MM.1S (cell line): ENCODE measurements at regions not wholly inside any gene's neighbourhood (a gene's known extent, or its start where the extent isn't known, plus 50 kb on each side); places are given as distances from the start of the nearest gene placed in this dataset.

Source experiments
- DNase-seq: peaks from one replicate; pipeline ENCODE4 v3.0.0-alpha.2; 2015
- H2AFZ ChIP-seq: fragments of 300-600 bp; sonication (generic); 2 replicates; pipeline ENCODE4 v1.6.0; 2016; ENCODE audit warnings: antibody characterized with exemption, low read length
- H3F3A ChIP-seq: fragments of 300-600 bp; sonication (generic); 2 replicates; pipeline ENCODE4 v1.6.1; 2016; ENCODE audit warnings: mild to moderate bottlenecking, antibody characterized with exemption, low read length, moderate library complexity, mixed read lengths; ENCODE audit not compliant: insufficient read depth
- H3K27ac ChIP-seq: fragments of 300-600 bp; sonication (generic); 2 replicates; pipeline ENCODE4 v1.5.1; 2016; ENCODE audit warnings: mild to moderate bottlenecking, low read length
- H3K27me3 ChIP-seq: fragments of 300-600 bp; sonication (generic); replicated peaks from 2 replicates; pipeline ENCODE4 v1.6.0; 2016; ENCODE audit warnings: low read length; ENCODE audit not compliant: insufficient read depth
- H3K36me3 ChIP-seq: fragments of 300-600 bp; sonication (generic); replicated peaks from 2 replicates; pipeline ENCODE4 v1.6.1; 2016; ENCODE audit warnings: mild to moderate bottlenecking, low read length, mixed read lengths; ENCODE audit not compliant: insufficient read depth
- H3K4me1 ChIP-seq: fragments of 300-600 bp; sonication (generic); 2 replicates; pipeline ENCODE4 v1.6.1; 2016; ENCODE audit warnings: low read length, mixed read lengths
- H3K4me2 ChIP-seq: fragments of 300-600 bp; sonication (generic); 2 replicates; pipeline ENCODE4 v1.6.0; 2016; ENCODE audit warnings: low read depth, low read length
- H3K4me3 ChIP-seq: fragments of 300-600 bp; sonication (generic); 2 replicates; pipeline ENCODE4 v1.5.1; 2016; ENCODE audit warnings: low read length, mixed read lengths
- H3K79me2 ChIP-seq: fragments of 300-600 bp; sonication (generic); 2 replicates; pipeline ENCODE4 v1.6.1; 2016; ENCODE audit warnings: mixed run types, low read length, mixed read lengths
- H3K9ac ChIP-seq: fragments of 300-600 bp; sonication (generic); 2 replicates; pipeline ENCODE4 v1.6.1; 2016; ENCODE audit warnings: low read length, mixed read lengths
- H3K9me2 ChIP-seq: fragments of 300-600 bp; sonication (generic); replicated peaks from 2 replicates; pipeline ENCODE4 v1.6.1; 2016; ENCODE audit warnings: mild to moderate bottlenecking, low read length, mixed read lengths; ENCODE audit not compliant: insufficient read depth
- H3K9me3 ChIP-seq: fragments of 300-600 bp; sonication (generic); replicated peaks from 2 replicates; pipeline ENCODE4 v1.6.1; 2016; ENCODE audit warnings: mild to moderate bottlenecking, low read length, mixed read lengths; ENCODE audit not compliant: insufficient read depth
- H4K20me1 ChIP-seq: fragments of 300-600 bp; sonication (generic); 2 replicates; pipeline ENCODE4 v1.6.1; 2016; ENCODE audit warnings: mild to moderate bottlenecking, low read length, moderate library complexity, mixed read lengths; ENCODE audit not compliant: insufficient read depth
- EZH2 ChIP-seq: fragments of 300-600 bp; sonication (generic); optimal IDR thresholded peaks from 2 replicates; pipeline ENCODE3; 2017; ENCODE audit warnings: low read depth, mild to moderate bottlenecking, antibody characterized with exemption, low read length, mixed read lengths
- EZH2phosphoT487 ChIP-seq: fragments of 300-600 bp; sonication (generic); IDR thresholded peaks from 2 replicates; pipeline ENCODE4 v1.6.1; 2018; ENCODE audit warnings: antibody characterized with exemption, low read length
- TF ChIP-seq, protein P1 (sequence below): fragments of 300-600 bp; sonication (generic); IDR thresholded peaks from 2 replicates; pipeline ENCODE4 v1.5.1; 2016; ENCODE audit warnings: antibody characterized with exemption, low read length, mixed read lengths

DNA sequence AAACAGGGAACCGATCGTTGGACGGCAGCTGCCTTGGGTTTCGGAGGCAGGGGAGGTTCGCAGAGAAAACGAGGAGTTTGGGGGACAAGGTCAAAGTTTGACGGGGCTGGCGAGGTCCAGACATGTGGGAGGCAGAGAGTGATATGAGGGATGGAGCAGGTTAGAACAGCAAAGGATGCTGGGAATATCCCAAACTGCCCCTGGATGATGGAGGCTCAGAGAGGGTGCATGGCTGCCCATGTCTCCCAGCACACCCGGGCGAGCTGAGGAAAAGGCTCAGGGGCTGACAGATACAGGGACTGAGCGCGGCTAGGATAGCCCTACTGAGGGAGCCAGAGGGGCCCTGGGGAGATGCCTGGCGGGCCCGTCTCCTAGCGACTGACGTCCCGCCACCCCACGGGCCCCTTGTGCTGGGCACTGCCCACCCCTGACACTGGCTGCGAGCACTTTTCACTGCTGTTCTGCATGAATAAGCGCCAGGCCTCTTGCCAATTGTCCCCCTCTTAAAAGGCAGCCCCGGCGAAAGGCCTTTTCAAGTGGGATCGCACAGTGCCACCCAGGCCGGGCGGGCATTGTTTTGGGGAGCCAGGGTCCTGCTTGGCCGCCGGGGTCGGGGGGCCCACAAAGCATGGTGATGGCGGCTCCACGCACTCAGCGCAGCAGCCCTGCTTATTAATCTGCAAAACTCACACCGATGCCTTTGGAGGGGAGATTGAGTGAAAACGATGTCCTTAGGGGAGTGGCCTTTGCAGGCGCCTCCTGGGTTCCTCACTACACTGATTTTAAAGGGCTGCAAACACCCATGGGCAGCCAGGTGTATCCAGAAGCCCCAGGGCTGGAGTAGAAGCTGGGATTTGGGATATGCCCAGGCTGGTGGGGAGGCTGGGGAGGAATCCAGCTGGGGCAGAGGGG lies 90.0 kb upstream of the LINC01488 start:
- Histone ChIP-seq H3K79me2 (no peaks in the 10 kb centered on the region), H3K4me2 (no peak overlapping the region), H2AFZ (no peak overlapping the region), H3K4me1 (peaks cover 5% of the 10 kb centered on the region; the same call in 1 of the 2 replicates), H3K9ac (no peak overlapping the region), H4K20me1 (no peaks in the 10 kb centered on the region), H3K27me3 (peaks cover 52% of the 10 kb centered on the region), H3K9me2 (no peaks in the 10 kb centered on the region), H3K9me3 (no peaks in the 10 kb centered on the region), H3F3A (no peaks in the 10 kb centered on the region), H3K36me3 (no peaks in the 10 kb centered on the region), H3K4me3 (no peak overlapping the region), H3K27ac (no peak overlapping the region)
- no peak for DNase-seq
- TF ChIP-seq EZH2 (no peak), EZH2phosphoT487 (no peak)
- TF ChIP-seq, protein P1, sequence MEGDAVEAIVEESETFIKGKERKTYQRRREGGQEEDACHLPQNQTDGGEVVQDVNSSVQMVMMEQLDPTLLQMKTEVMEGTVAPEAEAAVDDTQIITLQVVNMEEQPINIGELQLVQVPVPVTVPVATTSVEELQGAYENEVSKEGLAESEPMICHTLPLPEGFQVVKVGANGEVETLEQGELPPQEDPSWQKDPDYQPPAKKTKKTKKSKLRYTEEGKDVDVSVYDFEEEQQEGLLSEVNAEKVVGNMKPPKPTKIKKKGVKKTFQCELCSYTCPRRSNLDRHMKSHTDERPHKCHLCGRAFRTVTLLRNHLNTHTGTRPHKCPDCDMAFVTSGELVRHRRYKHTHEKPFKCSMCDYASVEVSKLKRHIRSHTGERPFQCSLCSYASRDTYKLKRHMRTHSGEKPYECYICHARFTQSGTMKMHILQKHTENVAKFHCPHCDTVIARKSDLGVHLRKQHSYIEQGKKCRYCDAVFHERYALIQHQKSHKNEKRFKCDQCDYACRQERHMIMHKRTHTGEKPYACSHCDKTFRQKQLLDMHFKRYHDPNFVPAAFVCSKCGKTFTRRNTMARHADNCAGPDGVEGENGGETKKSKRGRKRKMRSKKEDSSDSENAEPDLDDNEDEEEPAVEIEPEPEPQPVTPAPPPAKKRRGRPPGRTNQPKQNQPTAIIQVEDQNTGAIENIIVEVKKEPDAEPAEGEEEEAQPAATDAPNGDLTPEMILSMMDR = no peak

DNA sequence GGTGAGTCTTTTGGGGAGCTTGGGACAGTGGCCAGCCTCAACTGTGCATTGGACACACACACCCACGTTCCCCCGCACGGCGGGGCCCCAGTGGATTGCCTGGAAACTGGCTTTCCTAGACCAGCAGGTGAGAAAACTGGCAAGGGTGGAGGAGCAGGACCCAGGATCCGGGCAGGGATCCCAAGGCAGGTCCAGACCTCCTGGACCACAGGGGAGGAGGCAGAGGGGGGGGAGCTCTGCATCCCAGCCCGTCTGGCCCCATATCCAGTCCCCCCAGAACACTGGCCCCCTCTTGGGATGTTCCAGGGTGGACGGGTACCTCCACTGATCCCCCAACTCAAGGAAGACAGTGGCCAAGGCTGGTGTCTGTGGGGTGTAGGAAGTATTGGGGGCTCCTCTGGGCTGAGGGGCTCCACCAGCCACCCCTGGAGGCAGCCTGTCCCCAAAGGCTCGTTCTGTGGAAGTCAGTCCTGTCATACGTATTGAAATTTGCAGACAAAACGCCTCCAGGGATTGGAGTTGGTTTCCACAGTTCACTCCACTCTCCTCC lies 89.3 kb upstream of the LINC01488 start:
- Histone ChIP-seq H3F3A (no peaks in the 10 kb centered on the region), H3K9ac (no peak overlapping the region), H3K4me1 (peaks cover 5% of the 10 kb centered on the region; the same call in 1 of the 2 replicates), H3K36me3 (no peaks in the 10 kb centered on the region), H3K27me3 (peaks cover 52% of the 10 kb centered on the region), H3K27ac (no peak overlapping the region), H3K4me2 (no peak overlapping the region), H3K9me2 (no peaks in the 10 kb centered on the region), H3K79me2 (no peaks in the 10 kb centered on the region), H2AFZ (no peak overlapping the region), H3K9me3 (no peaks in the 10 kb centered on the region), H4K20me1 (no peaks in the 10 kb centered on the region), H3K4me3 (no peak overlapping the region)
- DNase-seq = no peak
- TF ChIP-seq EZH2 = no peak
- TF ChIP-seq EZH2phosphoT487 = no peak
- TF ChIP-seq, protein P1 = no peak

DNA sequence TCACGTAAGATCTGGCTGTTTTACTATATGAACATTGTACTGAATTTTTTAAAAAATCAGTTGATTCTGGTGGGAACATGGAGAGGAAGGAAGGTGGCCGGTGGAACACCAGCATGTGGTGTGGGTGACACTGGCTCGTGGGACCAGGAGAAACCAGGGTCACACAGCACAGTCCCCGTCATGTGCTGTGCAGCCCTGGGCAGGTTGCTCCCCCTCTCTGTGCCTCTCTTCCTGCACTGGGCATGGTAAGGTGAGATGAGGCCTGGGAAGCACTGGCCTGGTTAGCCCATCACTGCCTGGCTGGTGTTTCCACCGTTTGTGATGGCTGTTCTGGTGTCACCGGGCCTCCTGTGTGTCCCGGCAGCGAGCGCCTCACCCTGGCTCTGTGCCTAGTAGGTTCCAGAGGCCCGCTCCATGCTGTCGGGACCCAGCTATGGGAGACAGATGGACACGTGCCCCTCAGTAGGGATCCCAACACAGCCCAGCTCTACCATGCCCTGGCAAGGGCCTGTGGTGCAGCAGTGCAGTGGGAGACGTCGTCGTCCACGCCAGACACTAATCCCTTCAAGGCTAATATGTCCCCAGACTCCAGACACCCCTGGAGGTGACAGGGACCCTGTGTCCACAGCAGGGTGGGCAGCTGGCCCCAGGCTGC lies 88.2 kb upstream of the LINC01488 start:
- Histone ChIP-seq H3K9ac (no peak overlapping the region), H3K4me2 (no peak overlapping the region), H3K4me3 (no peak overlapping the region), H3K79me2 (no peaks in the 10 kb centered on the region), H3K4me1 (no peaks in the 10 kb centered on the region), H3K27ac (no peak overlapping the region), H3K9me2 (no peaks in the 10 kb centered on the region), H3K27me3 (peaks cover 52% of the 10 kb centered on the region), H3F3A (no peaks in the 10 kb centered on the region), H2AFZ (no peak overlapping the region), H3K36me3 (no peaks in the 10 kb centered on the region), H4K20me1 (no peaks in the 10 kb centered on the region), H3K9me3 (no peaks in the 10 kb centered on the region)
- no peak for DNase-seq
- TF ChIP-seq EZH2 = no peak
- no peak for TF ChIP-seq EZH2phosphoT487
- TF ChIP-seq, protein P1 = no peak
